ENCODE measurements at regions not wholly inside any gene's neighbourhood (a gene's known extent, or its start where the extent isn't known, plus 50 kb on each side); places are given as distances from the start of the nearest gene placed in this dataset.

DNA sequence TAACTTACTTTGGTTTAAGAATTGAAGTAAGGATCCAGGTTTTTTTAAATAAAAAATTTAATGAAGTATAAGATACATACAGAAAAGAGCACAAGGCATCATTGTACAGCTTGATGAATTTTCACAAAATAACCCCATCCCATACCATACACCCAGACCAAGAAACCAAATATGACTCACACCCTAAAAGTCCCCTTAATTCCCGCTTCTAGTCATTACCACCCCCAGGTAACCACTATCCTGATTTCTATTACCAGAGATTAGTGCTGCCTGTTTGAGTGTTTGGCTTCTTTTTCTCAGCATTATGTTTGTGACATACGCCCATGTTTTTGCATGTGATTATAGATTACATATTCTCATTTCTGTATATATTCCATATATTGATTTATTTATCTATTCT, 98.5 kb upstream of the HIVEP3 start:
- no peak overlapping the region for H3K4me3 ChIP-seq (ENCODE audit: low read depth, low read length)
- no peak for DNase-seq (ENCODE audit: low read depth)
- no peak for TF ChIP-seq CTCF (IDR thresholded peaks at IDR 0.05; ENCODE audit: low read depth, low read length, missing control alignments)
- in situ Hi-C loops (cut with HindIII; ENCODE audit: low sequenced_read_pairs): no loop called here

- DNase-seq (ENCODE audit: low read depth): no peak
- in situ Hi-C loops (cut with HindIII; ENCODE audit: low sequenced_read_pairs): no loop called here
- no peak for TF ChIP-seq CTCF (IDR thresholded peaks at IDR 0.05; ENCODE audit: low read depth, low read length, missing control alignments)
- no peak overlapping the region for H3K4me3 ChIP-seq (ENCODE audit: low read depth, low read length)
Observed at GRCh38 chr1:42014823-42015222, 96.1 kb upstream of the HIVEP3 start.

GRCh38 chr1:42013881-42014470, 95.3 kb upstream of the HIVEP3 start:
- H3K4me3 ChIP-seq (ENCODE audit: low read depth, low read length): no peak overlapping the region
- no peak for DNase-seq (ENCODE audit: low read depth)
- no peak for TF ChIP-seq CTCF (IDR thresholded peaks at IDR 0.05; ENCODE audit: low read depth, low read length, missing control alignments)
- in situ Hi-C loops (cut with HindIII; ENCODE audit: low sequenced_read_pairs): no loop called here

GRCh38 chr1:42012852-42013251, 94.1 kb upstream of the HIVEP3 start:
- H3K4me3 ChIP-seq (ENCODE audit: low read depth, low read length): no peak overlapping the region
- no peak for TF ChIP-seq CTCF (IDR thresholded peaks at IDR 0.05; ENCODE audit: low read depth, low read length, missing control alignments)
- in situ Hi-C loops (cut with HindIII; ENCODE audit: low sequenced_read_pairs): no loop called here
- DNase-seq (ENCODE audit: low read depth): no peak

DNA sequence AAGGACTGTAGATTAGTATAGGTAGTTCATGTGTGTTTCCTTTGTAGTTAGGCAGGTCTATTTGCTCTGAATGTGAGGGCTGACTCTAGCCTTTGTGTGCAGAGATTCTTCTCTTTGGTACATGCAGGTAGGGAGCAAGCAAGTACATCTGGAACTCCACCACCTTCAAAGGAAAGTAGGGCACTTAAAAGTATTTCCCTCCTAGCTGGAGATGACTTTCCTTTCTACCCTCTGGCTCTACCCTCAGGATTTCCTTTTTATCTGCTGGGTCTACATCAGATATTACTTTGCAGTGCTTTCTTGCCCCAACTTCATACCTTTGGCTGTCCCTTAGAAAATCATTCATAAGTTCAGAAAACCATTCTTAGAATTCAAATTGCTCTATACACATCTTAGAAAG, 91.7 kb upstream of the HIVEP3 start:
- no peak for DNase-seq (ENCODE audit: low read depth)
- in situ Hi-C loops (cut with HindIII; ENCODE audit: low sequenced_read_pairs): no loop called here
- no peak for TF ChIP-seq CTCF (IDR thresholded peaks at IDR 0.05; ENCODE audit: low read depth, low read length, missing control alignments)
- no peak overlapping the region for H3K4me3 ChIP-seq (ENCODE audit: low read depth, low read length)

DNA sequence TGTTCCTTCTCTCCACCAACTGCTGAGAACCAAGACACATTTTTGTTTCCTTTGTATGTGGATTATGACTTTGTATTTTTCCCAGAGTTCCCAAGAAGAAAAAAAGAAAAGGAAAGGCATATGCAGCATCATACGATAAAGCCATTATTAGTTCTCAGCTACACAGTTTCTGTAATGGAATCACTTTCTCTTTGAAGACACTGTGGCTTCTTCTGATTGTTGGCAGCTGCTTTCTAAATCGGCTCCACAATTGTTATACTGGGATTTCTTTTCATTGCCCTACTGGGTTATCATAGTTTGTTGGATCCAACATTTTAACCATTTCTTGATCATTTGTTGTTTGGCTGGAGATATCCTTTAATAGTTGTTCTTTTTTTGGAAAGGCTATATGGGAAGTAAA, 89.5 kb upstream of the HIVEP3 start:
- in situ Hi-C loops (cut with HindIII; ENCODE audit: low sequenced_read_pairs): no loop called here
- DNase-seq (ENCODE audit: low read depth): no peak
- H3K4me3 ChIP-seq (ENCODE audit: low read depth, low read length): no peak overlapping the region
- TF ChIP-seq CTCF (IDR thresholded peaks at IDR 0.05; ENCODE audit: low read depth, low read length, missing control alignments): no peak

DNA sequence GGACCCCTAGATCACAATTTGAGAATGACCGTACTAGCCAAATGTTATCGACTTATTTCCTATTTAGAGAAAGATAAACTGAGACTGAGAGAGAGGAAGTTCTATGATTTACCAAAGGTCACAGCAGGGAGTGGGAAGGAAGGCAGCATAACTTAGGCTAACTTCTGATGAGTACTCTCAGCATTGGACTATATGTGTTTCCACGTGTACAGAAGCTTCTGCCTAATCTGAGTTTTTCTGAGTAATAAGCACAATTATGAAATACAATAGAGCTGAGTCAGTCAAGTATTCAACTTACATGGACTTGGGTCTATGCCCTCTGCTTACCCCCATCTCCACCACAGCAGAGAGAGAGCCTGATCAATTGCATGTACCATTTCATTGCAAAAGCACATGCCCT, 88.1 kb upstream of the HIVEP3 start:
- DNase-seq (ENCODE audit: low read depth): no peak
- in situ Hi-C loops (cut with HindIII; ENCODE audit: low sequenced_read_pairs): no loop called here
- no peak overlapping the region for H3K4me3 ChIP-seq (ENCODE audit: low read depth, low read length)
- TF ChIP-seq CTCF (IDR thresholded peaks at IDR 0.05; ENCODE audit: low read depth, low read length, missing control alignments): no peak
